Body of pancreas (tissue), 4 donors: ENCODE measurements at regions not wholly inside any gene's neighbourhood (a gene's known extent, or its start where the extent isn't known, plus 50 kb on each side); places are given as distances from the start of the nearest gene placed in this dataset.

Experiments used
- POLR2A ChIP-seq, 3 donors: fragments of 450-650 bp; IDR thresholded peaks; one replicate each; pipeline ENCODE4 v1.6.1; 2016; ENCODE audit warnings: antibody characterized with exemption in 3 of 3, mild to moderate bottlenecking in 2 of 3
- TF ChIP-seq, protein P1 (sequence below), 7 experiments: fragments of 450-650 bp in 4 of 7; fragments of 200-600 bp in 3 of 7; sonication (generic) in 3 of 7; IDR thresholded peaks; one replicate each; pipeline ENCODE4 v1.5.1; 2016 to 2019; ENCODE audit warnings: antibody characterized with exemption in 7 of 7

- no peak for TF ChIP-seq POLR2A (IDR thresholded peaks at IDR 0.05)
- TF ChIP-seq, protein P1, sequence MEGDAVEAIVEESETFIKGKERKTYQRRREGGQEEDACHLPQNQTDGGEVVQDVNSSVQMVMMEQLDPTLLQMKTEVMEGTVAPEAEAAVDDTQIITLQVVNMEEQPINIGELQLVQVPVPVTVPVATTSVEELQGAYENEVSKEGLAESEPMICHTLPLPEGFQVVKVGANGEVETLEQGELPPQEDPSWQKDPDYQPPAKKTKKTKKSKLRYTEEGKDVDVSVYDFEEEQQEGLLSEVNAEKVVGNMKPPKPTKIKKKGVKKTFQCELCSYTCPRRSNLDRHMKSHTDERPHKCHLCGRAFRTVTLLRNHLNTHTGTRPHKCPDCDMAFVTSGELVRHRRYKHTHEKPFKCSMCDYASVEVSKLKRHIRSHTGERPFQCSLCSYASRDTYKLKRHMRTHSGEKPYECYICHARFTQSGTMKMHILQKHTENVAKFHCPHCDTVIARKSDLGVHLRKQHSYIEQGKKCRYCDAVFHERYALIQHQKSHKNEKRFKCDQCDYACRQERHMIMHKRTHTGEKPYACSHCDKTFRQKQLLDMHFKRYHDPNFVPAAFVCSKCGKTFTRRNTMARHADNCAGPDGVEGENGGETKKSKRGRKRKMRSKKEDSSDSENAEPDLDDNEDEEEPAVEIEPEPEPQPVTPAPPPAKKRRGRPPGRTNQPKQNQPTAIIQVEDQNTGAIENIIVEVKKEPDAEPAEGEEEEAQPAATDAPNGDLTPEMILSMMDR (IDR thresholded peaks at IDR 0.05) = no peak
Observed at GRCh38 chr3:118683636-118684035, 351.0 kb downstream of the IGSF11 start.
